Activated CD4-positive, CD25-positive, alpha-beta regulatory T cell treated with anti-CD3 and anti-CD28 coated beads, Interleukin-2, amount 50 U/mL, for 16 hours (primary cell): ENCODE measurements at regions not wholly inside any gene's neighbourhood (a gene's known extent, or its start where the extent isn't known, plus 50 kb on each side); places are given as distances from the start of the nearest gene placed in this dataset.
"Not testable (repeated sequence)": the region's sequence is repeated elsewhere in the genome, so short reads cannot be mapped to it uniquely, and the experiment has no call there.

Source experiments
- DNase-seq: peaks from one replicate; pipeline ENCODE4 v3.0.0-alpha.2; 2020; ENCODE audit warnings: low read depth, low spot score

- no peak for DNase-seq
Measured at GRCh38 chr4:17246656-17247055, 265.2 kb downstream of the QDPR start.

GRCh38 chr4:17241835-17242234 lies 270.1 kb downstream of the QDPR start:
- no peak for DNase-seq

- no peak for DNase-seq
Measured at GRCh38 chr4:17238633-17239032, 273.3 kb downstream of the QDPR start.

- no peak for DNase-seq
Measured at GRCh38 chr4:17236686-17237085, 275.2 kb downstream of the QDPR start.

GRCh38 chr4:17234678-17235077 lies 277.2 kb downstream of the QDPR start:
- DNase-seq: no peak

GRCh38 chr4:17232566-17233253 lies 279.2 kb downstream of the QDPR start:
- no peak for DNase-seq

GRCh38 chr4:17231880-17232475 lies 279.9 kb downstream of the QDPR start:
- DNase-seq: not testable (repeated sequence)

- DNase-seq: no peak
Measured at GRCh38 chr4:17230727-17231126, 281.2 kb downstream of the QDPR start.

GRCh38 chr4:17220816-17221215 lies 291.1 kb downstream of the QDPR start:
- DNase-seq: no peak

- no peak for DNase-seq
Measured at GRCh38 chr4:17218786-17219185, 293.1 kb downstream of the QDPR start.

- no peak for DNase-seq
Measured at GRCh38 chr4:17206829-17207801, 304.8 kb downstream of the QDPR start.

- no peak for DNase-seq
Measured at GRCh38 chr4:17204908-17205307, 306.5 kb upstream of the LDB2 start.

GRCh38 chr4:17203797-17204196 lies 305.4 kb upstream of the LDB2 start:
- no peak for DNase-seq

- DNase-seq: no peak
Measured at GRCh38 chr4:17197070-17197469, 298.6 kb upstream of the LDB2 start.

GRCh38 chr4:17195461-17196275 lies 297.2 kb upstream of the LDB2 start:
- no peak for DNase-seq

- DNase-seq: no peak
Measured at GRCh38 chr4:17194586-17194985, 296.1 kb upstream of the LDB2 start.

- no peak for DNase-seq
Measured at GRCh38 chr4:17189759-17190158, 291.3 kb upstream of the LDB2 start.

- no peak for DNase-seq
Measured at GRCh38 chr4:17189401-17189720, 290.9 kb upstream of the LDB2 start.

- DNase-seq: no peak
Measured at GRCh38 chr4:17188547-17189400, 290.3 kb upstream of the LDB2 start.

GRCh38 chr4:17188125-17188524 lies 289.7 kb upstream of the LDB2 start:
- DNase-seq: no peak

- no peak for DNase-seq
Measured at GRCh38 chr4:17187003-17187402, 288.6 kb upstream of the LDB2 start.
